ENCODE measurements at regions not wholly inside any gene's neighbourhood (a gene's known extent, or its start where the extent isn't known, plus 50 kb on each side); places are given as distances from the start of the nearest gene placed in this dataset.

DNA sequence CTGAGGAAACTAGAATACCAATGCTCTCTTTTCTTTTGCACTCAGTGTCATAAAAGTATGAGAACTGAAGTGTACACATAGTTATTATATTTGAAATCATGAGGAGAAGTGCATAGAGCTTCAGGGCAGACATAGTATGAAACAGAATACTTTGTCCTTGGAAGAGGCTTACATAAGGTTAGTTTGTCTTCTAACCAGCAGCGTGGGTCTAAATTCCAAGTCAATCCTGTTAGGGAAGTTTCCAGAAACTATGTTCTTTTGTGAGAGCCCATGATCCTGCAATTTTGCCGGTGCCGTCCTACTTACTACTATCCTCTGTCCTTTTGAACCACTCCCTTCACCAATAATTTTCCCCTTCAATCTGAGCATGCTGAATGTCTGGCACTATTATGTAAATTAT, 156.2 kb downstream of the PABPC4L start:
- H3K4me3 ChIP-seq, result no peak overlapping the region
- no peaks in the 10 kb centered on the region for H3K9me3 ChIP-seq (ENCODE audit: low read depth)
- H3K4me1 ChIP-seq (ENCODE audit: insufficient read depth), result no peaks in the 10 kb centered on the region
- no peaks in the 10 kb centered on the region for H3K9me2 ChIP-seq (ENCODE audit: insufficient read depth)
- TF ChIP-seq EZH2 (IDR thresholded peaks at IDR 0.05; ENCODE audit: insufficient read depth, poor library complexity, severe bottlenecking) (no peak), EZH2phosphoT487 (IDR thresholded peaks at IDR 0.05; ENCODE audit: insufficient read depth, low read depth) (no peak)
- no peak overlapping the region for H3K27ac ChIP-seq
- H3F3A ChIP-seq (ENCODE audit: insufficient read depth), result no peaks in the 10 kb centered on the region
- 63 to 64% methylated on average over 3 of the region's 3 CpGs for WGBS, 2 experiments (ENCODE audit: low coverage in 1 of 2, low lambda C conversion rate in 2 of 2, missing lambda C conversion rate in 2 of 2)
- no peaks in the 10 kb centered on the region for H3K36me3 ChIP-seq (ENCODE audit: low read depth)
- no peak overlapping the region for H3K9ac ChIP-seq
- H3K79me2 ChIP-seq (ENCODE audit: insufficient read depth), result no peaks in the 10 kb centered on the region
- no peaks in the 10 kb centered on the region for H4K20me1 ChIP-seq (ENCODE audit: insufficient read depth)
- no peak overlapping the region for H3K4me2 ChIP-seq (ENCODE audit: unreplicated experiment)
- H2AFZ ChIP-seq, result no peak overlapping the region
- in situ Hi-C loops (cut with MboI), result no loop called here
- DNase-seq, result no peak
- no peaks in the 10 kb centered on the region for H3K27me3 ChIP-seq (replicated peaks; ENCODE audit: insufficient read depth)

DNA sequence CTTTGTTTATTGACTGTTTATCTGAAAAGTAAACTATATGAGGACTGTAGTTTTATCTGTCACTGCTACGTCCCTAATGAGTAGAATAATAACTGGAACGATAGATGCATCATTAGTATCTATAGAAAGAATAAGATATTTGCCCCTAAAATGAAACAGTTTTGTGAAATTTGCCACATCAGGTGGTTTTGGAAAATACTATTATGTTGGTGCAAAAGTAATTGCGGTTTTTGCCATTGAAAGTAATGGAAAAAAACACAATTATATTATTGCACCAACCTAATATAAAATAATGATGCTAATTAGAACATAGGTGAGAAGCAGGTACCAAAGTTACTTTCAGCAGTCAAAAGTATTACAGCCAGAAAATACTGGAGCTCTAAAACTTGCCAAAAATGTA, 158.3 kb downstream of the PABPC4L start:
- no peak for DNase-seq
- Histone ChIP-seq H3K79me2 (ENCODE audit: insufficient read depth) (no peaks in the 10 kb centered on the region), H3K27ac (no peak overlapping the region), H3K9ac (no peak overlapping the region), H3K4me2 (ENCODE audit: unreplicated experiment) (no peak overlapping the region), H3K9me2 (ENCODE audit: insufficient read depth) (no peaks in the 10 kb centered on the region), H3K4me1 (ENCODE audit: insufficient read depth) (no peaks in the 10 kb centered on the region), H3K9me3 (ENCODE audit: low read depth) (no peaks in the 10 kb centered on the region), H3K27me3 (replicated peaks; ENCODE audit: insufficient read depth) (no peaks in the 10 kb centered on the region), H4K20me1 (ENCODE audit: insufficient read depth) (no peaks in the 10 kb centered on the region), H2AFZ (no peak overlapping the region), H3K36me3 (ENCODE audit: low read depth) (no peaks in the 10 kb centered on the region), H3F3A (ENCODE audit: insufficient read depth) (no peaks in the 10 kb centered on the region), H3K4me3 (no peak overlapping the region)
- TF ChIP-seq EZH2 (IDR thresholded peaks at IDR 0.05; ENCODE audit: insufficient read depth, poor library complexity, severe bottlenecking), result no peak
- no peak for TF ChIP-seq EZH2phosphoT487 (IDR thresholded peaks at IDR 0.05; ENCODE audit: insufficient read depth, low read depth)
- WGBS, 2 experiments (ENCODE audit: low coverage in 1 of 2, low lambda C conversion rate in 2 of 2, missing lambda C conversion rate in 2 of 2), result 37 to 45% methylated on average over 3 of the region's 3 CpGs
- in situ Hi-C loops (cut with MboI), result no loop called here

- Histone ChIP-seq H3K9me2 (ENCODE audit: insufficient read depth) (no peaks in the 10 kb centered on the region), H3K27ac (no peak overlapping the region), H3K4me3 (no peak overlapping the region), H2AFZ (no peak overlapping the region), H4K20me1 (ENCODE audit: insufficient read depth) (no peaks in the 10 kb centered on the region), H3F3A (ENCODE audit: insufficient read depth) (no peaks in the 10 kb centered on the region), H3K9me3 (ENCODE audit: low read depth) (no peaks in the 10 kb centered on the region), H3K4me2 (ENCODE audit: unreplicated experiment) (no peak overlapping the region), H3K9ac (no peak overlapping the region), H3K79me2 (ENCODE audit: insufficient read depth) (no peaks in the 10 kb centered on the region), H3K27me3 (replicated peaks; ENCODE audit: insufficient read depth) (no peaks in the 10 kb centered on the region), H3K36me3 (ENCODE audit: low read depth) (no peaks in the 10 kb centered on the region), H3K4me1 (ENCODE audit: insufficient read depth) (no peaks in the 10 kb centered on the region)
- in situ Hi-C loops (cut with MboI), result no loop called here
- TF ChIP-seq EZH2 (IDR thresholded peaks at IDR 0.05; ENCODE audit: insufficient read depth, poor library complexity, severe bottlenecking), result no peak
- no peak for TF ChIP-seq EZH2phosphoT487 (IDR thresholded peaks at IDR 0.05; ENCODE audit: insufficient read depth, low read depth)
- no peak for DNase-seq
Measured at GRCh38 chr4:134028421-134028820, 173.2 kb downstream of the PABPC4L start.

- Histone ChIP-seq H3K27me3 (replicated peaks; ENCODE audit: insufficient read depth) (no peaks in the 10 kb centered on the region), H3K9me2 (ENCODE audit: insufficient read depth) (no peaks in the 10 kb centered on the region), H3K9ac (no peak overlapping the region), H3K4me1 (ENCODE audit: insufficient read depth) (no peaks in the 10 kb centered on the region), H3K36me3 (ENCODE audit: low read depth) (no peaks in the 10 kb centered on the region), H3K4me3 (no peak overlapping the region), H3K4me2 (ENCODE audit: unreplicated experiment) (no peak overlapping the region), H3F3A (ENCODE audit: insufficient read depth) (no peaks in the 10 kb centered on the region), H2AFZ (no peak overlapping the region), H4K20me1 (ENCODE audit: insufficient read depth) (no peaks in the 10 kb centered on the region), H3K27ac (no peak overlapping the region), H3K79me2 (ENCODE audit: insufficient read depth) (no peaks in the 10 kb centered on the region), H3K9me3 (ENCODE audit: low read depth) (no peaks in the 10 kb centered on the region)
- TF ChIP-seq EZH2 (IDR thresholded peaks at IDR 0.05; ENCODE audit: insufficient read depth, poor library complexity, severe bottlenecking) (no peak), EZH2phosphoT487 (IDR thresholded peaks at IDR 0.05; ENCODE audit: insufficient read depth, low read depth) (no peak)
- DNase-seq, result peak; percentile 49
- 3 to 7% methylated on average over 1 of the region's 1 CpG for WGBS, 2 experiments (ENCODE audit: low coverage in 1 of 2, low lambda C conversion rate in 2 of 2, missing lambda C conversion rate in 2 of 2)
- in situ Hi-C loops (cut with MboI), result no loop called here
Measured at GRCh38 chr4:134027931-134028330, 173.7 kb downstream of the PABPC4L start.

DNA sequence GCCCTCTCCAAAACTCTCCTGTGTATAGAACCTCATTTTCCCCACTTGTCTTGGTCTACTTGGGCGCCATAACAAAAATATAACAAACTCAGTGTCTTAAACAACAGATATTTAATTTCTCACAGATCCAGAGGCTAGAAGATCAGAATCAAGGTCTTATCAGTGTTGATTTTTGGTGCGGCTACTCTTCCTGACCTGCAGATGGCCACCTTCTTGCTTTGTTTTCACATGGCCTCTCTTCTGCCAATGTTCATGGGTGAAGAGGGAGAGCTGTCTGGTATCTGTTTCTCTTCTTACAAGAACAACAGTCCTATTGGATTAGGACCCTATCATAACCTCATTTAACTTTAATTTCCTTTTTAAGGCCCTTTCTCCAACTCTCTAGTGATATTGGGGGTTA, 177.3 kb downstream of the PABPC4L start:
- H2AFZ ChIP-seq, result no peak overlapping the region
- H3K9ac ChIP-seq, result no peak overlapping the region
- H3K27me3 ChIP-seq (replicated peaks; ENCODE audit: insufficient read depth), result no peaks in the 10 kb centered on the region
- H3K79me2 ChIP-seq (ENCODE audit: insufficient read depth), result no peaks in the 10 kb centered on the region
- TF ChIP-seq EZH2phosphoT487 (IDR thresholded peaks at IDR 0.05; ENCODE audit: insufficient read depth, low read depth) (no peak), EZH2 (IDR thresholded peaks at IDR 0.05; ENCODE audit: insufficient read depth, poor library complexity, severe bottlenecking) (no peak)
- H3K9me3 ChIP-seq (ENCODE audit: low read depth), result no peaks in the 10 kb centered on the region
- no peaks in the 10 kb centered on the region for H3K36me3 ChIP-seq (ENCODE audit: low read depth)
- H3K4me2 ChIP-seq (ENCODE audit: unreplicated experiment), result no peak overlapping the region
- 53 to 67% methylated on average over 2 of the region's 2 CpGs for WGBS, 2 experiments (ENCODE audit: low coverage in 1 of 2, low lambda C conversion rate in 2 of 2, missing lambda C conversion rate in 2 of 2)
- peak; percentile 2 for DNase-seq
- no peaks in the 10 kb centered on the region for H4K20me1 ChIP-seq (ENCODE audit: insufficient read depth)
- no peak overlapping the region for H3K4me3 ChIP-seq
- in situ Hi-C loops (cut with MboI), result no loop called here
- H3K9me2 ChIP-seq (ENCODE audit: insufficient read depth), result no peaks in the 10 kb centered on the region
- H3K4me1 ChIP-seq (ENCODE audit: insufficient read depth), result 0 out of 2 replicates have a peak, but pooled peaks cover under 1% of the 10 kb centered on the region
- H3F3A ChIP-seq (ENCODE audit: insufficient read depth), result no peaks in the 10 kb centered on the region
- H3K27ac ChIP-seq, result no peak overlapping the region

Data from GM23248 (cell line).